GM12878 (cell line): ENCODE measurements at regions not wholly inside any gene's neighbourhood (a gene's known extent, or its start where the extent isn't known, plus 50 kb on each side); places are given as distances from the start of the nearest gene placed in this dataset.

Source experiments
- DPF2 ChIP-seq: fragments of 450-650 bp; IDR thresholded peaks from 2 replicates; pipeline ENCODE4 v1.6.1; 2017; ENCODE audit warnings: mild to moderate bottlenecking
- EP300 ChIP-seq, 2 experiments: fragments of 150-350 bp in 1 of 2; IDR thresholded peaks; 2 replicates each; pipeline ENCODE4 v1.6.1; 2011 to 2012; ENCODE audit warnings: low read depth in 2 of 2, low read length in 2 of 2, borderline replicate concordance in 1 of 2, improper control_type of control experiment in 1 of 2, inconsistent platforms in 1 of 2; ENCODE audit not compliant: control insufficient read depth in 1 of 2
- ETV6 ChIP-seq, 2 experiments: fragments of 450-650 bp in 1 of 2; IDR thresholded peaks in 1 of 2; conservative IDR thresholded peaks in 1 of 2; 2 replicates each; pipeline ENCODE4 v1.6.1; 2014; ENCODE audit warnings: antibody characterized with exemption in 1 of 2, borderline replicate concordance in 1 of 2, low read depth in 1 of 2, mild to moderate bottlenecking in 1 of 2, moderate library complexity in 1 of 2
- HDAC2 ChIP-seq: fragments of 200-600 bp; sonication (generic); IDR thresholded peaks from 2 replicates; pipeline ENCODE4 v1.6.1; 2017
- POLR2A ChIP-seq: IDR thresholded peaks from 2 replicates; pipeline ENCODE4 v1.6.1; 2011; ENCODE audit warnings: low read depth, mild to moderate bottlenecking, low read length
- POLR2AphosphoS5 ChIP-seq: IDR thresholded peaks from 2 replicates; pipeline ENCODE4 v1.6.1; 2011; ENCODE audit warnings: mild to moderate bottlenecking, low read length, inconsistent platforms
- YY1 ChIP-seq: IDR thresholded peaks from 2 replicates; pipeline ENCODE4 v1.6.1; 2011; ENCODE audit warnings: low read depth, mild to moderate bottlenecking, low read length
- ZBTB33 ChIP-seq: fragments of 450-650 bp; IDR thresholded peaks from 2 replicates; pipeline ENCODE4 v1.6.1; 2017; ENCODE audit warnings: mild to moderate bottlenecking
- TF ChIP-seq, protein P1 (sequence below): IDR thresholded peaks from 2 replicates; pipeline ENCODE4 v1.6.1; 2012; ENCODE audit warnings: low read depth, low read length, improper control_type of control experiment

DNA sequence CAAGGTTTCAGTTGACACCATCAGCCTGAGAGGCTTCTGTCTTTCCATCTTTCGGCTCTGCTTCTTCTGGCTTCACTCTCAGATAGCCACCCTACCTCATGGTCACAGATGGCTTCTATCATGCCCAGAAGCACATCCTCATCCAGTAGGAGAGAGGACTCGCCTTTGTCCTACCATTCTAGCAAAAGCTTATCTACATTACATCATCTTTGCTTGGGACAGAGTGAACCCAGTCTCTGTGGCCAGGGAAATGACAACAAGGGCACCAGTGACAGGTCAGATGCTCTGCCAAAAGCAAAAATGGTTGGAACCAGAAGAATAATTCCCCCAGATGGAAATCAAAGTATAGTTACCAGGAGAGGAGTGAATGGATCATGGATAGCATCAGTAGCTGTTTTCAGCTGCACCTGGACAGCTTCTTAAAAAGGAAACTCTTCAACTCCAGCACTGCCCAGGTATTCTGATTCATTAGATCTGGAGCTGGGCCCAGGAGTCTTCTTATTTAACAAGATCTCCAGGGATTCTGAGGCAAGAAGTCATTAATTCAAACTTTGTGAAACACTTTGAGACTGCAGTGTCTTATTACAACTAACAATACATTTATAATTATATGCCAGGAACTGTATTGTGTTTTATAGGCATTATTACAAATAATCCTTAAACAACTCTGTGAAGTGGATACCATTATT lies 257.7 kb upstream of the UBE2E3 start:
- TF ChIP-seq POLR2AphosphoS5 (no peak), DPF2 (no peak), ETV6 (conservative IDR thresholded peaks at IDR 0.05 in 1 of 2, IDR thresholded peaks at IDR 0.05 in 1 of 2; ENCODE audit: borderline replicate concordance in 1 of 2, low read depth in 1 of 2) (no peak), EP300 (IDR thresholded peaks at IDR 0.05; ENCODE audit: borderline replicate concordance in 1 of 2, control insufficient read depth in 1 of 2, low read depth in 2 of 2, low read length in 2 of 2) (no peak), HDAC2 (no peak), YY1 (no peak), ZBTB33 (no peak), POLR2A (no peak)
- TF ChIP-seq, protein P1, sequence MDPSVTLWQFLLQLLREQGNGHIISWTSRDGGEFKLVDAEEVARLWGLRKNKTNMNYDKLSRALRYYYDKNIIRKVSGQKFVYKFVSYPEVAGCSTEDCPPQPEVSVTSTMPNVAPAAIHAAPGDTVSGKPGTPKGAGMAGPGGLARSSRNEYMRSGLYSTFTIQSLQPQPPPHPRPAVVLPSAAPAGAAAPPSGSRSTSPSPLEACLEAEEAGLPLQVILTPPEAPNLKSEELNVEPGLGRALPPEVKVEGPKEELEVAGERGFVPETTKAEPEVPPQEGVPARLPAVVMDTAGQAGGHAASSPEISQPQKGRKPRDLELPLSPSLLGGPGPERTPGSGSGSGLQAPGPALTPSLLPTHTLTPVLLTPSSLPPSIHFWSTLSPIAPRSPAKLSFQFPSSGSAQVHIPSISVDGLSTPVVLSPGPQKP: no peak
